H1 (cell line): ENCODE measurements at regions not wholly inside any gene's neighbourhood (a gene's known extent, or its start where the extent isn't known, plus 50 kb on each side); places are given as distances from the start of the nearest gene placed in this dataset.

Source experiments
- CTCF ChIA-PET: fragments of 300-600 bp; sonication (Branson Sonifier 250); formaldehyde crosslinking; loops from one replicate; lab custom pipeline; 2021; ENCODE audit not compliant: partially characterized antibody; lab: Charles Lee
- POLR2A ChIA-PET: fragments of 300-600 bp; sonication (Branson Sonifier 250); formaldehyde crosslinking; loops from one replicate; lab custom pipeline; 2021; ENCODE audit warnings: inconsistent platforms; ENCODE audit not compliant: partially characterized antibody; lab: Charles Lee
- DNase-seq, 2 experiments: peaks; one replicate each; pipeline versions ENCODE4 v3.0.0 to v3.0.0-alpha.2; 2010 to 2022; ENCODE audit warnings: low spot score in 2 of 2, low read depth in 1 of 2, mixed read lengths in 1 of 2
- FAIRE-seq: peaks from 2 replicates; lab custom pipeline; 2011; peaks lifted over from hg19 to GRCh38; lab: Jason Lieb, UNC
- H2AFZ ChIP-seq: 2 replicates; pipeline ENCODE4 v1.8.1; 2012; ENCODE audit warnings: low read length, inconsistent platforms
- H2AK5ac ChIP-seq: 2 replicates; pipeline ENCODE4 v1.6.1; 2013; ENCODE audit warnings: low read depth, low read length
- H2BK120ac ChIP-seq: replicated peaks from 2 replicates; pipeline ENCODE3; 2013; ENCODE audit warnings: low read depth, low read length, inconsistent platforms
- H2BK12ac ChIP-seq: 2 replicates; pipeline ENCODE4 v1.6.1; 2013; ENCODE audit warnings: low read depth, low read length
- H2BK15ac ChIP-seq: 2 replicates; pipeline ENCODE4 v1.6.1; 2013; ENCODE audit warnings: low read length
- H2BK20ac ChIP-seq: 2 replicates; pipeline ENCODE4 v1.6.1; 2013; ENCODE audit warnings: low read length
- H2BK5ac ChIP-seq: 2 replicates; pipeline ENCODE4 v1.6.1; 2013; ENCODE audit warnings: low read depth, low read length
- H3K14ac ChIP-seq: 2 replicates; pipeline ENCODE4 v1.6.1; 2013; ENCODE audit warnings: inconsistent platforms; ENCODE audit not compliant: insufficient read length
- H3K18ac ChIP-seq: 2 replicates; pipeline ENCODE4 v1.6.1; 2013; ENCODE audit warnings: low read length; ENCODE audit errors: extremely low read depth
- H3K23ac ChIP-seq: 2 replicates; pipeline ENCODE4 v1.6.1; 2013; ENCODE audit warnings: inconsistent platforms; ENCODE audit not compliant: insufficient read length
- H3K23me2 ChIP-seq: 2 replicates; pipeline ENCODE4 v1.6.1; 2013; ENCODE audit warnings: low read depth, low read length
- H3K27ac ChIP-seq: 2 replicates; pipeline ENCODE4 v1.6.1; 2011; ENCODE audit warnings: low read depth, low read length, inconsistent platforms
- H3K27me3 ChIP-seq, 4 experiments: replicated peaks in 1 of 4; 1 replicate in 1 of 4; 2 replicates in 3 of 4; pipeline versions ENCODE4 v1.6.1 to v1.8.1; 2011 to 2013; ENCODE audit warnings: low read length in 3 of 4, mild to moderate bottlenecking in 3 of 4, inconsistent platforms in 2 of 4, mixed read lengths in 2 of 4, moderate library complexity in 1 of 4; ENCODE audit not compliant: control insufficient read depth in 3 of 4, insufficient read depth in 3 of 4; ENCODE audit errors: extremely low read depth in 1 of 4
- H3K36me3 ChIP-seq, 4 experiments: 2 replicates each; pipeline versions ENCODE4 v1.6.1 to v1.8.1; 2011 to 2013; ENCODE audit warnings: mild to moderate bottlenecking in 4 of 4, low read length in 3 of 4, moderate library complexity in 2 of 4, control low read depth in 1 of 4, inconsistent platforms in 1 of 4; ENCODE audit not compliant: insufficient read depth in 4 of 4, control insufficient read depth in 2 of 4
- H3K4ac ChIP-seq: replicated peaks from 2 replicates; pipeline ENCODE3; 2013; ENCODE audit warnings: low read length, low read depth, mixed read lengths, inconsistent platforms; ENCODE audit not compliant: insufficient read length
- H3K4me1 ChIP-seq, 4 experiments: replicated peaks in 1 of 4; 1 replicate in 1 of 4; 2 replicates in 3 of 4; pipeline versions ENCODE4 v1.6.1 to v1.8.1; 2011 to 2013; ENCODE audit warnings: low read length in 3 of 4, inconsistent platforms in 2 of 4, mixed read lengths in 1 of 4; ENCODE audit not compliant: insufficient read depth in 4 of 4, control insufficient read depth in 3 of 4
- H3K4me2 ChIP-seq, 2 experiments: 2 replicates each; pipeline versions ENCODE4 v1.6.1 to v1.8.1; 2011 to 2013; ENCODE audit warnings: low read depth in 2 of 2, low read length in 2 of 2, control low read depth in 1 of 2, inconsistent platforms in 1 of 2, mild to moderate bottlenecking in 1 of 2; ENCODE audit not compliant: insufficient read depth in 1 of 2
- H3K4me3 ChIP-seq, 4 experiments: fragments of 200-600, 300-600 bp in 1 of 4; sonication (generic), shearing (Covaris generic), sonication (Bioruptor Twin) in 1 of 4; 2 replicates each; pipeline versions ENCODE4 v1.5.1 to v1.8.1; 2011 to 2016; ENCODE audit warnings: low read length in 4 of 4, low read depth in 3 of 4, control low read depth in 2 of 4, inconsistent platforms in 2 of 4, mild to moderate bottlenecking in 2 of 4, mixed read lengths in 1 of 4, moderate library complexity in 1 of 4; ENCODE audit not compliant: insufficient read depth in 2 of 4; ENCODE audit errors: extremely low read depth in 1 of 4
- H3K56ac ChIP-seq: replicated peaks from 2 replicates; pipeline ENCODE3; 2013; ENCODE audit warnings: low read depth, mild to moderate bottlenecking, mixed read lengths, low read length, inconsistent platforms; ENCODE audit not compliant: insufficient read length
- H3K79me1 ChIP-seq: 2 replicates; pipeline ENCODE4 v1.6.1; 2013; ENCODE audit warnings: low read depth, low read length, control low read depth
- H3K79me2 ChIP-seq, 2 experiments: 2 replicates each; pipeline versions ENCODE4 v1.6.1 to v1.8.1; 2012 to 2013; ENCODE audit warnings: low read length in 2 of 2, mild to moderate bottlenecking in 2 of 2, inconsistent platforms in 1 of 2; ENCODE audit not compliant: insufficient read depth in 2 of 2, control insufficient read depth in 1 of 2
- H3K9ac ChIP-seq, 4 experiments: replicated peaks in 1 of 4; 1 replicate in 1 of 4; 2 replicates in 3 of 4; pipeline versions ENCODE4 v1.6.1 to v1.8.1; 2011 to 2013; ENCODE audit warnings: low read depth in 3 of 4, low read length in 3 of 4, control low read depth in 2 of 4, mild to moderate bottlenecking in 2 of 4, moderate library complexity in 2 of 4, inconsistent platforms in 1 of 4; ENCODE audit errors: extremely low read depth in 1 of 4
- H3K9me3 ChIP-seq, 2 experiments: 2 replicates each; pipeline versions ENCODE4 v1.6.1 to v1.8.1; 2012 to 2013; ENCODE audit warnings: mild to moderate bottlenecking in 2 of 2, moderate library complexity in 2 of 2, control low read depth in 1 of 2, inconsistent platforms in 1 of 2, low read depth in 1 of 2, low read length in 1 of 2, mixed read lengths in 1 of 2; ENCODE audit not compliant: insufficient read depth in 2 of 2
- H4K20me1 ChIP-seq, 2 experiments: replicated peaks in 1 of 2; 2 replicates each; pipeline versions ENCODE3 to v1.8.1; 2011 to 2013; ENCODE audit warnings: inconsistent platforms in 2 of 2, low read length in 2 of 2, mild to moderate bottlenecking in 1 of 2; ENCODE audit not compliant: insufficient read depth in 2 of 2, control insufficient read depth in 1 of 2
- H4K5ac ChIP-seq: 2 replicates; pipeline ENCODE4 v1.6.1; 2013; ENCODE audit warnings: low read length, low read depth, mixed read lengths, inconsistent platforms; ENCODE audit not compliant: insufficient read length
- H4K8ac ChIP-seq: 2 replicates; pipeline ENCODE4 v1.8.0; 2013; ENCODE audit warnings: mild to moderate bottlenecking, moderate library complexity, low read length, inconsistent platforms; ENCODE audit not compliant: insufficient read depth; ENCODE audit errors: extremely low read depth
- H4K91ac ChIP-seq: replicated peaks from 2 replicates; pipeline ENCODE3; 2013; ENCODE audit warnings: low read length, mixed read lengths, inconsistent platforms; ENCODE audit not compliant: insufficient read length
- CHD1 ChIP-seq: IDR thresholded peaks from 2 replicates; pipeline ENCODE4 v1.6.1; 2012; ENCODE audit warnings: low read depth, low read length, improper control_type of control experiment
- SRF ChIP-seq: IDR thresholded peaks from 2 replicates; pipeline ENCODE4 v1.6.1; 2011; ENCODE audit warnings: mild to moderate bottlenecking, low read depth, low read length, moderate library complexity
- YY1 ChIP-seq: IDR thresholded peaks from 2 replicates; pipeline ENCODE4 v1.6.1; 2011; ENCODE audit warnings: low read depth, mild to moderate bottlenecking, low read length
- WGBS, 2 experiments: shearing (Covaris generic) in 1 of 2; methylation state at CpG; one replicate each; pipeline versions ENCODE4 v1.1.6 to v1.1.7; 2013 to 2015; ENCODE audit warnings: low lambda C conversion rate in 2 of 2, mixed read lengths in 2 of 2, inconsistent platforms in 1 of 2, low coverage in 1 of 2, missing lambda C conversion rate in 1 of 2; ENCODE audit not compliant: insufficient replicate concordance in 2 of 2, insufficient coverage in 1 of 2, insufficient read length in 1 of 2; ENCODE audit errors: extremely low coverage in 1 of 2, missing lambda C conversion rate in 1 of 2; 5-methylcytosine and 5-hydroxymethylcytosine counted together

- no peaks in the 10 kb centered on the region for H3K27me3 ChIP-seq
- H3K4me3 ChIP-seq, result no peak overlapping the region
- no peak for TF ChIP-seq SRF
- no peak for TF ChIP-seq YY1
- TF ChIP-seq CHD1, result no peak
- H4K5ac ChIP-seq, result no peak overlapping the region
- 92% methylated on average over 2 of the region's 2 CpGs; no CpG with 5 or more reads in 1 of the 2 experiments for WGBS, 2 experiments
- H3K9ac ChIP-seq, result no peak overlapping the region
- no peak overlapping the region for H3K18ac ChIP-seq
- CTCF ChIA-PET, result interaction anchor here (1.3 kb wide), 1 partner anchor 13 kb away, joined by 3 read pairs; no protein-coding TSS in a partner anchor
- H3K4me2 ChIP-seq, result no peak overlapping the region
- peaks cover 3 to 7% of the 10 kb centered on the region in 2 experiments; a peak in 3 of 4 replicates for H3K9me3 ChIP-seq
- no peak overlapping the region for H2BK120ac ChIP-seq
- no peak overlapping the region for H4K8ac ChIP-seq
- POLR2A ChIA-PET, result no interaction called here
- no peak overlapping the region for H3K4ac ChIP-seq
- H3K27ac ChIP-seq, result no peak overlapping the region
- no peak overlapping the region for H2BK5ac ChIP-seq
- H3K4me1 ChIP-seq, result no peaks in the 10 kb centered on the region
- FAIRE-seq (no peak), DNase-seq (no peak)
- no peak overlapping the region for H4K91ac ChIP-seq
- no peak overlapping the region for H2BK12ac ChIP-seq
- H4K20me1 ChIP-seq, result no peaks in the 10 kb centered on the region
- H2AK5ac ChIP-seq, result no peak overlapping the region
- no peaks in the 10 kb centered on the region for H3K36me3 ChIP-seq
- H3K23ac ChIP-seq, result no peak overlapping the region
- no peak overlapping the region for H2BK20ac ChIP-seq
- H3K79me2 ChIP-seq, result no peaks in the 10 kb centered on the region
- no peak overlapping the region for H2BK15ac ChIP-seq
- no peak overlapping the region for H3K14ac ChIP-seq
- no peaks in the 10 kb centered on the region for H3K23me2 ChIP-seq
- H2AFZ ChIP-seq, result no peak overlapping the region
- H3K79me1 ChIP-seq, result no peaks in the 10 kb centered on the region
- no peak overlapping the region for H3K56ac ChIP-seq
These were observed 2676.6 kb downstream of the PCDH9 start for GRCh38 chr13:64553411-64554129.
